ENCODE measurements at regions not wholly inside any gene's neighbourhood (a gene's known extent, or its start where the extent isn't known, plus 50 kb on each side); places are given as distances from the start of the nearest gene placed in this dataset.

DNA sequence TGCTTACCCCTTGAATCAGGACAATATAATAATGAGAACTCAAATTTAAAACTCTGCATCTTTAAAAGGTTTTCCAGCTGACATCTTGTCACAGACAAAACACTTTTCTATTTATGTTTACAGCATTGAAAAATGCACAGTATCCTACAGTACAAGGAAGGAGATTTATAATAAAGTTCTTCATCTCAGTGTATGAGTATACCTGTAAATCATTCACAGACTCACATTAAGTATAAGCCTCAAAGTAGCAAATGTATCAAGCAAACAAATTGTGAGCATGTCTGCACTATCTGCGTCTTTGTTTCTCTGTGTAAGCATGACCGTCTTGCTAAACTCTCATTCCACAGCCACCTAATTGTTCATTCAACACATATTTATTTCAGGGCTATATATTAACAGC is 52.8 kb downstream of the PPP1R2C start:
- no peak for DNase-seq

- no peak for DNase-seq
Observed at GRCh38 chrX:42720209-42720608, 57.8 kb downstream of the PPP1R2C start.

DNA sequence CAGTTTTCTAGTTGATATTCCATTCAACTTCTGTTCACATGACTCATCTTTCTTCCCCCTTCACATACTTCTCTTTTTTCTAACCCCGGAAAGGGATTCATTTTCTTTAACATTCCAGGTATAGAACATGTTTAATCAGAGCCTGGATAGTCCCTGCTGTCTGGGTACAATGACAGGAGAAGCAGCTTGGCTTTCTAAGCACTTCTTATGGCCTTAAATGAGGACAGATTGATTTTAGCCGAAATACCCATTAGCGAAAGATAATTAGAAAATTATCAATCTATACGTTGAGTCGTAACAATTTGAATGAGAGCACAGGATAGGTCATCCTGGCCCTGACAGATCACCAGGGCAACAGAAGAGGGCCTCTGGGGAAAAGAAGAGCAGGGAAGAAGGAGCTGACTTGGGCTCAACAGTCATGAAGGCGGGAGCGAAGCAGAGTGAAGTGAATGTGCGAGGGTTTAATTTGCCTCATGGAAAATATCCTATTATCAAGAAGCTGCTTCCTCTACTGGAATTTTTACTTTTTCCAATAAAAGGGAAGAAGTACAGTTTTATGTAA is 62.2 kb downstream of the PPP1R2C start:
- no peak for DNase-seq

DNA sequence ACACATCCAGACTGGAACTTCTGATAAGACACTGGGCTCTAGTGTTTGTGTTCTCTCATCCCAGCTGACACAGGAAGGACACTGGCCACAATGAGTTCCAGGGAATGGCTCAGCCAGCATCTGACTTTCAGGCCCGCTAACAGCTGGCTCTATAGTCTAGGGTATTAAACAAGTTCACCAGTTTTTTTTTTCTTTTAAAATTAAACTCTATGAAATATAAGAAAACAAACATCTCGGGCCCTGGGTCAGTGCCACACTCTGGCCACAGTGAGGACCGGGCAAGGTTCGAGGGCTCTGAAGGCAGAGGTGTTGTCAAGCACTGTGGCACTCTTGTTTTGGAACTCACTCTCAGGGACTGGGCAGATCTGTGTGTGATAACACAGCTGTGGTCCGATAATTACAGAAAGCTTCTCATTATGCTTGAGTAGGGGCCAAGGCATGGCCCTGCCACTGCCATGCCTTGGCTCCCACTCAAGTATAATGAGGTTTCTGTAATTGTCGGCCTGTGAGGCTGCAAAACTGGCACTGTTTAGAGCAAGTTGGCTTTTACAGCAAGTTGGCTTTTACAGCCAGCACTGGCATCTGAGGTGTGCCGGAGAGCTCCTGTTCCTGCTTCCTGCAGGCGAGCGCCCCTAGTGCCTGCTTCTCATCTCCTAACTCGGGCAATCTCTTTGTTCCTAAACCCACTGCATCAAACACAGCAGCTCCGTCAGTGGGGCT is 62.8 kb downstream of the PPP1R2C start:
- DNase-seq, result peak; percentile 45 to 72

GRCh38 chrX:42710452-42710851 is 67.5 kb downstream of the PPP1R2C start:
- no peak for DNase-seq

GRCh38 chrX:42708222-42708621 is 69.7 kb downstream of the PPP1R2C start:
- DNase-seq, result no peak

- DNase-seq, result no peak
Observed at GRCh38 chrX:42707742-42708141, 70.2 kb downstream of the PPP1R2C start.

GRCh38 chrX:42704454-42704853 is 73.5 kb downstream of the PPP1R2C start:
- DNase-seq, result no peak

DNA sequence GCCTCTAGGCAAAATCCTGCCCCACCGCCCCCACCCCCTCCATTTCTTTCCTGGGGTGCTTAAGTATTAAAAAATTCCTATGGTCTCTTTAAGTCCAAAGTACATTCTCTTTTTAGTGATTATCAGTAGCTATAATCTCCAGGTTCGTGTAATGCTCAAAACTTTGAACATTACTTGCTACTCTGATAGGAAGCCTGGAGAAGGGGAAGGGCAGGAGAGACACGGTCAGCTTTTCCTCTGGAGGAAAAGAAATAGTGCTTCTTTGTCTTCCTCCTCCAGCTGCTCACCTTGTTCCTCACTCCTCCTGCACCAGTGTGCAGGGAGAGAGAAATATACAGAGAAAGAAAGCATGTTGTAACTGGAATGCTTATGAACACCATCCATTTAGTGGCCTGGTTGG is 80.4 kb downstream of the PPP1R2C start:
- no peak for DNase-seq

DNA sequence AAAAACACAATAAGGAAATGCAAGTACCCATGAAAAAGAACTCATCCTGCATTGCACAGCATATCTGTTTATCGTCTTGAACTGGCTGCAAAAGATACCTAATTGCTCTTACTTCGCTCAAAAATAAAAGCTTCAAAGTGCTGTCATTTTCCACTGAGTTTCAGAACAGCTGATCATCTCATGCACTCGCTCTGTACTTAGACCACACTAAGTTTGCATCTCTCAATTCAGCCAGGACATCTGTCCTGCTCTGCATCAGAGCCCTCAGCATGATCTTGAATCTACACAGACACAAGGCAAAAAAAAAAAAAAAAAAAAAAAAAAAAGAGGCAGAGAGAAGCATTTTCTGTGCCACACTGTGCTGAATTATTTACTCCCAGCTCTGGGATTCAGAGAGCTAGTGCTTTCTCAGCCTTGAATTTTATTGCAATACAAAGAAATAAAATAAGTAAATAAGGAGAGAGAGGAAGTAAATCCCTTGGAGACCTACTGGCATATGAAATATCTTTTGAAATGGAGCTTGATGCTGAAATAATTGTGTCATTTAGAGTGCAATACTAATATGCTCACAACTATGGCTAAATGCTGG is 81.3 kb downstream of the PPP1R2C start:
- peak in 1 of 2 experiments; percentile 6 for DNase-seq

DNA sequence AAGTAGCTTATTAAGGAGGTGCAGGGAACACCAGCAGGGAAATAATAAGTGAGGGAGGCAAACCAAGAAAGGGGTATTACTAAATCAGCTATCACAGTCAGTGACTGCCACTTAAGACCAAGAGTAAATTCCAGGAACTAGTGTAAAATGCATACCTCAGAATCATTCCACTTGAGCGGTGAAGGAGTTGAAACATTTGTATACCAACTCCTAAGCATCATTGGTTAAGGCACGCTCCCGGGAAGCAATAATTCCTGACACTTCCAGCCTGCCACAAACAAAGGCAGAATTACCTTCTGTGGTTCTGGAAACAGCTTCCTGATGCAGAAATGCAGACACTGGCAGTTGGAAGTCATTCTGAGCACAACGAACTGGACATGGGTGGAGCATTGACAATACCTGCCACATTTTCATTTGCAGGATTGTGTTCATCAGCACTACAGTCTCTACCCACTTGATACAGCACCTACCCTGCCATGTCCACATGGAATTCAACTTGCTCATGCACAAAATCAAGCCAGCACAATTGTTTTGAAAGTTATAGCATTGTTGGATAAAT is 82.1 kb downstream of the PPP1R2C start:
- DNase-seq, result no peak

GRCh38 chrX:42694260-42694815 is 83.6 kb downstream of the PPP1R2C start:
- no peak for DNase-seq

GRCh38 chrX:42691196-42691595 is 86.8 kb downstream of the PPP1R2C start:
- no peak for DNase-seq

DNA sequence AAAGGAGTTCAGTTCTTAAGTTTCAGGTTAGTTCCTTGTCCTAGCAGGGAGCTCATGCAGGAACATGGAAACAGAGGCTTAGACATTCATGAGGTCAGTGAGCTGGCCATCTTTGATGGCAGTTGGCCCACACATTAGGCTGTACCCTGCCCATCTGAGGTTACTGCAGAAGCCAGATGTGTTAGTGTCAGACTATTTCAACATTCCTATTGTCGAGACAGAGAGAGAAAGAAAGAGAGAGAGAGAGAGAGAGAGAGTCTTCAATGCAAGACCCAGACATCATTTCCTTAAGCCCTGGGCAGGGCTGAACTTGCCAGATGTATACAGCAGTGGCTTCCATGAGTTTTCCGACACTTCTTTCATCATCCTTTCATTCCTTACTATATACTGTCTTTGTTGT is 91.3 kb downstream of the PPP1R2C start:
- DNase-seq, result no peak

DNA sequence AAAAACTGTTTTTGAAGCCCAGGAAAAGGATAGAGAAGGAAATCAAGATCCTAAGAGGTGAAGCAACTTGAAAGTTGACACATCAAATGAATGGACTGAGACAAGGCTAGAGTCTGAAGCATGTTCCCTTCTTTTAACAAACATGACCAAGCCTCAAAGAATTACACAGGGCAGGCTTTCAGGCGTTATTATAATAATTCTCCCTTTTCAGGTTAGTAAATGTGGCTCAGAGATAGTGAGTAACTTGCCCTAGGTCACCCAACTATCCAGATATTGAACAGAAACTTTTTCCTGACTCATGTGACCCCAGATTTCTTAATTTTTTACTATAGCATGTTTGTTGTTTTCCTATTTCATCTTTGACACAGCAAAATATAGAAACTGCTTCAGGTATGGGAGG is 91.7 kb downstream of the PPP1R2C start:
- no peak for DNase-seq

DNA sequence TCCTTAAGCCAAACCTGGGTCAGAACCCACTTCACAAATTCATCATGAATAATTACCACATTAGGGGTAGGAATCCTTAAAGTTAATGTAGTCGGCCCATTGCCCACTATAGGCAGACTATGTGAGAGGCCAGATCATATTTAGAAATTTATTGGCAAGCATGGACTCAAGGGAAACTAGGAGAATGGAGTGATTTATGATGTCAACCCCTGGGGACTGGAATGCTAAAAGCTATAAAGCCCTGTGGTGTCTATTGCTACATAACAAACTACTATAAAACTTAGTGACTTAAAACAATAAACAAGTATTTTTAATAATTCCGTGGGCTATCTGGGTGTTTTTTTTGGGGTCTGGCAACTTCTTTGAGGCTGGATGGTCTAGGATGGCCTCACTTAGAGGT is 93.9 kb downstream of the PPP1R2C start:
- DNase-seq, result no peak

DNA sequence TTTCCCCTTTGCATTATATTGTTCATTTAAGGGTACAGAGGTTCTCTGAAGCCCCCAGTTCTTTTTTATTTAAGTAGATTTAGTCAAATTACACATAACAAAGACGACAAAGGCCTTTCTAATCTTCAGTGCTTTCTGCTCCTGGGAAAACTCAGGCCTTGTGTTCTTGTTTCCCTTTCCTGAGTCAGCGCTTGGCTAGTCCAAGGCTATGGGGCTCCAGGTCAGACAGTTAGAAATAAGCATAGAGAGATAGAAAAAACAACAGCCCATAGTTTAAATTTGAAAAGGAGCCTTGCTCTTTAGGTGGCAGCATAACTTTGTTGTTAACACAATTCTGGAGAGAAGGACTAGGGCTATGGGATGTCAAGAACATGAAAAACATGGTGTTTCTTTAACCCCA is 97.3 kb downstream of the PPP1R2C start:
- no peak for DNase-seq

DNA sequence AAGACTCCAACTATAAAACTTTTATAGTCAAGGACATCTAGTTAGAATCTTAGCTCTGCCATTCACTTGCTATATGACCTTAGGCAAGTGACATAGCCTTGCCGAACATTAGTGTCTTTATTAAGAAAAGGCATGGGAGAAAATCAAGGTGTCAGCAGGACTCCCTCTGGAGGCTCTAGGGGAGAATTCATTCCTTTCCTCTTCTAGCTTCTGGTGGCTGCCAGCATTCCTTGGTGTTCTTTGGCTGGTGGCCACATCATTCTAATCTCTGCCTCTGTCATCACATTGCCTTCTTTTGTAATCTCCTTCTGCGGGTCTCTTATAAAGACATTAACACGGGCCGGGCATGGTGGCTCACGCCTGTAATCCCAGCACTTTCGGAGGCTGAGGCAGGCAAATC is 99.8 kb downstream of the PPP1R2C start:
- peak; percentile 35 to 68 for DNase-seq

- no peak for DNase-seq
Observed at GRCh38 chrX:42673301-42673810, 104.6 kb downstream of the PPP1R2C start.

DNA sequence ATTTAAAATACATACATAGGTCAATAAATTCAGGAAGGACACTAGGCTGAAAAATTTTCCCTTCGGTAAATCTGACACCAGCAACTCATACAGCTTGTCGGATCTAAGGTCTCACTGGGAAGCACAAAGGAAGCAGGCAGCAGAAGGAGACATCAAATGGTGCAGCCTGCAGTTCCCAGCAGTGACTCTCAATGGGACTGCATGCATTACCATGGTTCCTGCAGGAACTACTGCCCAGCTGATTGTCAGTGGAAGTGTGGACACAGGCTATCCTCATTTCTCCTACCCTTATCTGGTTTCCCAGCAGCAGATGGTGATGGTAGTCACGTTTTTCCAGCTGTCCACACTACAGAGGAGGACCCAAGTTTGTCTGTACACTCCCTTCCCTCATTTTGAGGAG is 113.3 kb downstream of the PPP1R2C start:
- peak; percentile 55 to 84 for DNase-seq

DNA sequence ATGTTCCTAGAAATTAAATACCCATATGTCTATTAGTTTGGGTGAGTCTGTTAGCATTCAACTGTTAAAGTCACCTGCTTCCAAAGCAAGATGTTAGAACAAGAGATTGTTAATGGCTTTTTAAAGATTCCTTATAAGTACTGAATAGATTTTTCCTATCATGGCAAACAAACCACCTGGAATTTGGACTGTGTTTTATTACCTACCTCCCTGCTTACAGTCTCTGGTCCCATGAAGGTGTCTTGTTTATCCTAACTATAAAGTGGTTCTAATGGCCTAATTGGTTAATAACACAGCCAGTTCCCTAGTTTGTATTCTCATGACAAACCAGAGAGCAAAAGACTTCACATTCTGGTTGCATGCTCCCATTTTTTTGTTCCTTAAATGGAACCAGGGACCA is 149.5 kb downstream of the PPP1R2C start:
- no peak for DNase-seq

- DNase-seq, result no peak
Observed at GRCh38 chrX:42627891-42628290, 150.1 kb downstream of the PPP1R2C start.

- DNase-seq, result no peak
Observed at GRCh38 chrX:42624524-42624923, 153.4 kb downstream of the PPP1R2C start.

GRCh38 chrX:42619068-42619467 is 158.9 kb downstream of the PPP1R2C start:
- no peak for DNase-seq

Data from NCI-H524 (cell line).